ENCODE measurements at regions not wholly inside any gene's neighbourhood (a gene's known extent, or its start where the extent isn't known, plus 50 kb on each side); places are given as distances from the start of the nearest gene placed in this dataset.

GRCh38 chr12:65556676-65557437, 267.4 kb upstream of the HMGA2 start:
- Histone ChIP-seq H3K4me1 (ENCODE audit: control insufficient read depth, insufficient read depth, low read length) (no peaks in the 10 kb centered on the region; the same call in 1 of the 2 replicates), H3K27ac (ENCODE audit: low read length) (peak overlapping the region; percentile 78), H3K9me3 (ENCODE audit: control insufficient read depth, insufficient read depth, low read depth, low read length) (no peaks in the 10 kb centered on the region), H3K4me3 (ENCODE audit: low read depth in 2 of 2, low read length in 2 of 2) (no peak overlapping the region), H3K27me3 (ENCODE audit: control insufficient read depth, insufficient read depth, low read length) (no peaks in the 10 kb centered on the region), H3K36me3 (ENCODE audit: control insufficient read depth, insufficient read depth, low read length) (no peaks in the 10 kb centered on the region)
- ATAC-seq (peak; percentile 100), DNase-seq (ENCODE audit: low read depth, low spot score) (no peak)
- CTCF ChIA-PET = interaction anchor here (0.6 to 1.5 kb wide), 10 partner anchors 18 to 551 kb away, joined by 3 to 6 read pairs (median 4); no protein-coding TSS in a partner anchor
- BruUV-seq (replicated peaks) = no TSS peak
- TF ChIP-seq CTCF (IDR thresholded peaks at IDR 0.05) = peak; percentile 96
- no peak for TF ChIP-seq SIN3A (IDR thresholded peaks at IDR 0.05; ENCODE audit: borderline replicate concordance, insufficient read depth, low read depth, low read length)
- POLR2A ChIA-PET = interaction anchor here (0.6 kb wide), 1 partner anchor 449 kb away, joined by 5 read pairs; no protein-coding TSS in a partner anchor
- in situ Hi-C loops (cut with HindIII; ENCODE audit: low pct_unique_long_range_greater_than_20kb, low sequenced_read_pairs) (no loop called here), intact Hi-C loops (cut with micrococcal nuclease; ENCODE audit: unreplicated experiment) (loop anchor here (5.0 kb wide), 1 partner anchor 530 kb away; no protein-coding TSS in a partner anchor)

GRCh38 chr12:65557438-65558181, 266.7 kb upstream of the HMGA2 start:
- DNase-seq (ENCODE audit: low read depth, low spot score) (no peak), ATAC-seq (no peak)
- Histone ChIP-seq H3K9me3 (ENCODE audit: control insufficient read depth, insufficient read depth, low read depth, low read length) (no peaks in the 10 kb centered on the region), H3K27ac (ENCODE audit: low read length) (peak overlapping the region; percentile 78; the same call in 1 of the 2 replicates), H3K4me3 (ENCODE audit: low read depth in 2 of 2, low read length in 2 of 2) (no peak overlapping the region), H3K27me3 (ENCODE audit: control insufficient read depth, insufficient read depth, low read length) (no peaks in the 10 kb centered on the region), H3K4me1 (ENCODE audit: control insufficient read depth, insufficient read depth, low read length) (no peaks in the 10 kb centered on the region; the same call in 1 of the 2 replicates), H3K36me3 (ENCODE audit: control insufficient read depth, insufficient read depth, low read length) (no peaks in the 10 kb centered on the region)
- TF ChIP-seq TCF7L2 (IDR thresholded peaks at IDR 0.05; ENCODE audit: low read depth, low read length) = no peak
- TF ChIP-seq SIN3A (IDR thresholded peaks at IDR 0.05; ENCODE audit: borderline replicate concordance, insufficient read depth, low read depth, low read length) = no peak
- TF ChIP-seq POLR2AphosphoS5 (IDR thresholded peaks at IDR 0.05; ENCODE audit: low read depth, low read length) = no peak
- no peak for TF ChIP-seq CTCF (IDR thresholded peaks at IDR 0.05)
- no peak for TF ChIP-seq REST (IDR thresholded peaks at IDR 0.05; ENCODE audit: insufficient read depth in 1 of 2, low read depth in 2 of 2, low read length in 1 of 2)
- ChIA-PET CTCF (interaction anchor here (0.6 to 1.5 kb wide), 5 partner anchors 45 to 321 kb away, joined by 3 to 6 read pairs (median 4); no protein-coding TSS in a partner anchor), POLR2A (no interaction called here)
- no TSS peak for BruUV-seq (replicated peaks)
- in situ Hi-C loops (cut with HindIII; ENCODE audit: low pct_unique_long_range_greater_than_20kb, low sequenced_read_pairs) (no loop called here), intact Hi-C loops (cut with micrococcal nuclease; ENCODE audit: unreplicated experiment) (loop anchor here (5.0 kb wide), 1 partner anchor 530 kb away; no protein-coding TSS in a partner anchor)

All from Panc1 (cell line).